Osteoblast (primary cell): ENCODE measurements at regions not wholly inside any gene's neighbourhood (a gene's known extent, or its start where the extent isn't known, plus 50 kb on each side); places are given as distances from the start of the nearest gene placed in this dataset.

ENCODE experiments used
- DNase-seq: peaks from one replicate; pipeline ENCODE4 v3.0.0; 2011; ENCODE audit warnings: low spot score, mixed read lengths; ENCODE audit not compliant: insufficient read length; ENCODE audit errors: missing footprints
- H2AFZ ChIP-seq: 2 replicates; pipeline ENCODE4 v1.6.0; 2011; ENCODE audit warnings: mild to moderate bottlenecking, low read length
- H3K27ac ChIP-seq: 2 replicates; pipeline ENCODE4 v1.5.1; 2011; ENCODE audit warnings: mild to moderate bottlenecking, low read depth, low read length, moderate library complexity
- H3K27me3 ChIP-seq: 2 replicates; pipeline ENCODE4 v1.6.0; 2012; ENCODE audit warnings: mild to moderate bottlenecking, control low read depth, inconsistent platforms, low read length, moderate library complexity; ENCODE audit not compliant: insufficient read depth
- H3K36me3 ChIP-seq: 2 replicates; pipeline ENCODE4 v1.5.1; 2011; ENCODE audit warnings: mild to moderate bottlenecking, low read length, control low read depth, moderate library complexity; ENCODE audit not compliant: insufficient read depth
- H3K4me1 ChIP-seq: 2 replicates; pipeline ENCODE4 v1.5.1; 2011; ENCODE audit warnings: mild to moderate bottlenecking, low read length, control low read depth, moderate library complexity; ENCODE audit not compliant: insufficient read depth
- H3K4me2 ChIP-seq: 2 replicates; pipeline ENCODE4 v1.6.0; 2011; ENCODE audit warnings: mild to moderate bottlenecking, low read length; ENCODE audit not compliant: insufficient read depth
- H3K4me3 ChIP-seq: fragments of 200-600 bp; sonication (generic); 3 replicates; pipeline ENCODE4 v1.5.1; 2012; ENCODE audit warnings: mild to moderate bottlenecking, low read length, inconsistent platforms; ENCODE audit not compliant: insufficient read depth
- H3K79me2 ChIP-seq: 2 replicates; pipeline ENCODE4 v1.6.0; 2012; ENCODE audit warnings: mild to moderate bottlenecking, low read length, control low read depth, inconsistent platforms; ENCODE audit not compliant: insufficient read depth
- H3K9me3 ChIP-seq: 2 replicates; pipeline ENCODE4 v1.5.1; 2011; ENCODE audit warnings: low read depth, low read length, control low read depth
- H4K20me1 ChIP-seq: 2 replicates; pipeline ENCODE4 v1.6.0; 2012; ENCODE audit warnings: mild to moderate bottlenecking, low read length, control low read depth; ENCODE audit not compliant: insufficient read depth
- TF ChIP-seq, protein P1 (sequence below): IDR thresholded peaks from 2 replicates; pipeline ENCODE4 v1.5.1; 2011; ENCODE audit warnings: mild to moderate bottlenecking, low read depth, low read length, moderate library complexity; ENCODE audit errors: extremely low read depth

DNA sequence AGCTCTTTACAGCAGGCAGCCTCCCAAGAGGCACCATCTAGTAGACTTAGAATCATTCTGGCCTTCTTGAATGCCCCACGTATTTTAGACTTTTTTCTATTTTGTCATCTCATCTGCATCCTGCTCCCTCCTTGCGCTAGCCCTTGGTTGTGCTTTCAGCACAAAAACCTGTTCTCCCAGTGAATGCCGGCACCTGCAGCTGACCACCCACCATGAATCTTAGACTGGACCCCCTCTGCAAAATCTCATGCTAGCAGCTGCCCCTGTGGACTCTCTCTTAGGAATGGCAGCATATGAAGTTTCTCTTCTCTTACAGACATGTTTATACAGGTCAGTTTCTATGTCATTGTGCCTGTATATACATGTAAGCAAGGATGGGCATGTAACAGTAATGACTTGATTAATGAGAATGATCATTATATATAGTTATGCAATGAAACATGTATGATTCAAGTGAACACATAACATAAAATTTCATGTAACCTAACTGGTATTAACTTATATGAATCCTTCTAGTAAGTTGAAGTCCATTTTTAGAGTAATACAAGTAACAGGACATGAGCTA, 159.8 kb downstream of the SUCLG1 start:
- H3K9me3 ChIP-seq, result no peaks in the 10 kb centered on the region
- TF ChIP-seq, protein P1, sequence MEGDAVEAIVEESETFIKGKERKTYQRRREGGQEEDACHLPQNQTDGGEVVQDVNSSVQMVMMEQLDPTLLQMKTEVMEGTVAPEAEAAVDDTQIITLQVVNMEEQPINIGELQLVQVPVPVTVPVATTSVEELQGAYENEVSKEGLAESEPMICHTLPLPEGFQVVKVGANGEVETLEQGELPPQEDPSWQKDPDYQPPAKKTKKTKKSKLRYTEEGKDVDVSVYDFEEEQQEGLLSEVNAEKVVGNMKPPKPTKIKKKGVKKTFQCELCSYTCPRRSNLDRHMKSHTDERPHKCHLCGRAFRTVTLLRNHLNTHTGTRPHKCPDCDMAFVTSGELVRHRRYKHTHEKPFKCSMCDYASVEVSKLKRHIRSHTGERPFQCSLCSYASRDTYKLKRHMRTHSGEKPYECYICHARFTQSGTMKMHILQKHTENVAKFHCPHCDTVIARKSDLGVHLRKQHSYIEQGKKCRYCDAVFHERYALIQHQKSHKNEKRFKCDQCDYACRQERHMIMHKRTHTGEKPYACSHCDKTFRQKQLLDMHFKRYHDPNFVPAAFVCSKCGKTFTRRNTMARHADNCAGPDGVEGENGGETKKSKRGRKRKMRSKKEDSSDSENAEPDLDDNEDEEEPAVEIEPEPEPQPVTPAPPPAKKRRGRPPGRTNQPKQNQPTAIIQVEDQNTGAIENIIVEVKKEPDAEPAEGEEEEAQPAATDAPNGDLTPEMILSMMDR, result no peak
- no peak for DNase-seq

DNA sequence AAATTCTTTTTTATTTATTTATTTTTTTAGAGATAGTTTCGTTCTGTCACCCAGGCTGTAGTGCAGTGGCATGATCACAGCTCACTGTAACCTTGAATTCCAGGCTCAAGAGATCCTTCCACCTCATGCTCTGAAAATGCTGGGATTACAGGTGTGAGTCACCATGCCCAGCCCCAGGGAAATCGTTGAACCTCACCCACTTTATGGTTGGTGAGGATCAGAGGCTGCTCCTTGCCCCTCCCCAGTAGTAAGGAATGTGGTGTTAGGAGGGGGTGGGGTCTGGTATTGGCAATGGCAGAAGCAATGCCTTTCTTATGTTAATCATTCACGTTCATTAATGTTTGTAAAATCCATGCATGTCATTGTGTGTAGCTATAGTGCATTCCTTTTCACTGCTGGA, 161.9 kb downstream of the SUCLG1 start:
- Histone ChIP-seq H2AFZ (no peak overlapping the region), H3K9me3 (no peaks in the 10 kb centered on the region), H3K27ac (no peak overlapping the region), H3K4me1 (no peaks in the 10 kb centered on the region), H3K4me3 (no peak overlapping the region), H4K20me1 (no peaks in the 10 kb centered on the region), H3K36me3 (no peaks in the 10 kb centered on the region), H3K27me3 (no peaks in the 10 kb centered on the region), H3K4me2 (no peak overlapping the region), H3K79me2 (no peaks in the 10 kb centered on the region)
- no peak for DNase-seq
- TF ChIP-seq, protein P1, result no peak

More for the DNA sequence above, 159.8 kb downstream of the SUCLG1 start:
- Histone ChIP-seq H3K36me3 (no peaks in the 10 kb centered on the region), H3K4me3 (no peak overlapping the region), H3K4me2 (no peak overlapping the region), H3K27me3 (no peaks in the 10 kb centered on the region), H3K79me2 (no peaks in the 10 kb centered on the region), H3K4me1 (no peaks in the 10 kb centered on the region), H2AFZ (no peak overlapping the region), H3K27ac (no peak overlapping the region), H4K20me1 (no peaks in the 10 kb centered on the region)

GRCh38 chr2:84293791-84294380, 165.2 kb downstream of the SUCLG1 start:
- Histone ChIP-seq H3K4me3 (no peak overlapping the region), H4K20me1 (no peaks in the 10 kb centered on the region), H2AFZ (no peak overlapping the region), H3K27ac (no peak overlapping the region), H3K27me3 (no peaks in the 10 kb centered on the region), H3K4me2 (no peak overlapping the region), H3K36me3 (no peaks in the 10 kb centered on the region), H3K79me2 (no peaks in the 10 kb centered on the region), H3K9me3 (no peaks in the 10 kb centered on the region), H3K4me1 (no peaks in the 10 kb centered on the region)
- TF ChIP-seq, protein P1, result no peak
- no peak for DNase-seq

DNA sequence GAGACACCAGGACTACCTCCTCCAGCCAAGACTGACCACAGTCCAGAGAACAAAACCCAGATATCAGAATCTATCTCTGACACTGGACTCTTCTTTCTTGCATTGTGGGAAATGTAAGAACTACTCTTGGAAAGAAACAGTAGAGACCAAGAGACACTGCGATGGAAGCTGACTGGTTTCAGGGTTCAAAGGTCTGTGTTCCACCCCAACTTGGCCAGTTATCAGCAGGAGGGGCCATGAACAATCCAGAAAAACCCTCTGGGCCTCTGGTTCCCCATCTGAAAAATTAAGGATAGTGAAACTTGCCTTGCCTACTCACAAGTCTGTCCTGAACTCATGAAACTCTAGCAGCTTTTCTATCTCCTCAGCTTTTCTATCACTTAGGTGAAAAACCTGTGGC, 166.5 kb downstream of the SUCLG1 start:
- H3K4me3 ChIP-seq, result no peak overlapping the region
- no peaks in the 10 kb centered on the region for H3K4me1 ChIP-seq
- H2AFZ ChIP-seq, result no peak overlapping the region
- no peak overlapping the region for H3K4me2 ChIP-seq
- TF ChIP-seq, protein P1, result no peak
- no peak overlapping the region for H3K27ac ChIP-seq
- no peak for DNase-seq
- no peaks in the 10 kb centered on the region for H3K36me3 ChIP-seq
- H3K27me3 ChIP-seq, result no peaks in the 10 kb centered on the region
- no peaks in the 10 kb centered on the region for H4K20me1 ChIP-seq
- peaks cover 2% of the 10 kb centered on the region for H3K9me3 ChIP-seq
- H3K79me2 ChIP-seq, result no peaks in the 10 kb centered on the region
